SIG-M5 treated with dmso at 0.1 percent for 504 hours (cell line): ENCODE measurements at regions not wholly inside any gene's neighbourhood (a gene's known extent, or its start where the extent isn't known, plus 50 kb on each side); places are given as distances from the start of the nearest gene placed in this dataset.
"Not testable (repeated sequence)": the region's sequence is repeated elsewhere in the genome, so short reads cannot be mapped to it uniquely, and the experiment has no call there.

Experiments used
- DNase-seq: peaks from one replicate; lab custom pipeline; 2025; ENCODE audit not compliant: unreplicated experiment; lab: John Stamatoyannopoulos, UW

DNA sequence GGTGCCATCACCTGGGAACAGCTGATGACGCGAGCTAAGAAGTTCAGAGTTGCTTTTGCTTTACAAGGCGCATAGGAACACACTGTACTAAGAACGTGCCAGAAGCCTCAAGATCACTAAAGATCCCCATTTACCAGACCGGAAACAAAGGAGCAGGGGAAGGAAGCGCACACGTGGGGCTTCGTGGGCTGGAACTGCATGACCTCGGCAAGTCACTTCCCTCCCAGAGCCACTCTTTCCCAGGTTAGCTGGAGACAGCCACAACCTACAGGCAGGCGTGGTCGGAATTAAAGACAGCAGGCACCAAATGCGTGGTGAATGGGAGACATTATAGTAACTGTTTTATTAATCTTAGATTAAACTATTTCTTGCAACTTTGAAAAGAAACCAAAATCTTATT is 154.9 kb upstream of the IQSEC1 start:
- not testable (repeated sequence) for DNase-seq

- no peak for DNase-seq
These were observed 154.3 kb upstream of the IQSEC1 start for GRCh38 chr3:13227315-13228165.

DNA sequence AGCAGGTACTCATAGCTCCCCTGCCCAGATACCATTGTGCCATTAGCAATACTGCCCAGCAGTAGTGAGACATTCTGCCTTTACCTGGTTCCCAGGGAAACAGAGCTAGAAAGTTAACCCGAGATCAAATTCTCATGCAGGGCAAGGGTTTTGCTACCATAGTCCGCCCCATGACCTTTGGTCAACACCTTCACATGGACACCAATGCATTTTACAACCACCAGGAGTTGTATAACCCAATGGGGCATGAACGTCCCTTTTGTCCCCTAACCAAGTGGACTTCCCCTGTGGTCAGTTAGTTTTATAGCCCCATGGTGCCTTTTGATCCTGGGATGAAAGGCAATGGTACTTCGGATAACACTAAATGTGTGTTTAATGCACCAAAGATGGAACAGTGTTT is 151.7 kb upstream of the IQSEC1 start:
- no peak for DNase-seq

GRCh38 chr3:13223574-13224237 is 150.5 kb upstream of the IQSEC1 start:
- peak; percentile 17 for DNase-seq

GRCh38 chr3:13222891-13223573 is 149.8 kb upstream of the IQSEC1 start:
- DNase-seq, result no peak

GRCh38 chr3:13222131-13222530 is 148.9 kb upstream of the IQSEC1 start:
- DNase-seq, result no peak

- no peak for DNase-seq
These were observed 148.3 kb upstream of the IQSEC1 start for GRCh38 chr3:13221491-13222061.

DNA sequence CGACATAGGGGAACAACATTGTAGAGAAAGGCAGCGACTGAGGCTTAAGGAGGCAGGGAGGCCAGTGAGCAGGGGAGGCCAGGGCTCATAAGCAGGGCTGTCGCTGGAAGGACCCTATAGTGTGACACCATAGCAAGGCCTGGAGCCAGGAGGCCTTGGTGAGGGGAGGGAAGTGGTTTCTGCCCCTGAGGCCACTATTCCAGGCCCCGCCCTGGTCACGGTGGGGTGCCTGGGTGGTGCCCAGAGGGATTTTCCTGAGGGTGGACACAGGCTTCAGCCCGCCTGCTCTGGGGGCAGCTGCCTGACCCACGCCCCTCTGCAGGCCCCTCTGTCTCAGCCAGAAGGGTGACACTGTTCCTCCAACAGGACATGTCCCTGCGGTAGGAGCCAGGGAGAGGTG is 147.8 kb upstream of the IQSEC1 start:
- no peak for DNase-seq

- no peak for DNase-seq
These were observed 146.7 kb upstream of the IQSEC1 start for GRCh38 chr3:13219902-13220296.

GRCh38 chr3:13219077-13219901 is 146.1 kb upstream of the IQSEC1 start:
- DNase-seq, result no peak

GRCh38 chr3:13218541-13218908 is 145.3 kb upstream of the IQSEC1 start:
- DNase-seq, result no peak

DNA sequence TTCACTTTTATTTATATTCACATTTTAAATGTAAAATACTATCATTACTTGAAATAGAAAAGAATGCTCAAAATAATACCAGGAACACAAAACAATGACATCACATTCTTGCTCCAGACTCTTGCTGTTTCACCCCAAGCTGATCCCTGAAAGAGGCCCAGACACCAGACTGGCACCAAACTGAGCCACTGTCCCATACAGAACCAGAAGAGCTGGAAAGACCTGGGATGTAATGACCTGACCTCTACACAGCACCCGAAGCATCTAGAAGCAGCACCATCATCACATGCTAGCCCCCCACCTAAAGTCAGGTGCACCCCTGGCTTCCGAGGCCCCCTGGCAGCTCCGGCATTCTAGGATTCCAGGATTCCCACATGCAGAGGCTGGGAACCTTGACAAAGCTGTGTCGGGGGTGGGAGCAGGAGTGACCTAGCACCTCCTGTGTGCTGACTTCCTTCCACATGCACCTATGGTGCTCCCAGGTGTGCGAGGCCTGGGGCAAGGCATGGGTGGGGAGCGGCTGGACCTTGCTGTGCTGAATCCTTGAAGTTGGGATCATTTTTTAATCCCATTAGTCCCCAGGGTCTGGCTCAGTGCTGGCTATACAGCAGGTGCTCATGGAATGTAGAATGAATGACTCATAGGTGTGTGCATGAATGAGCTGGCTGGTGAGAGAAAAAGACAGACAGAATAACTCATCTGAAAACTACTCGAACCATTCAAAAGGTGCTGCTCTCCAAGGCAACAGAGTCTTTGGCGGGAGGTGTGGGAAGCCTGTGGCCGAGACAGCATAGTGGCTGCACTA is 144.7 kb upstream of the IQSEC1 start:
- DNase-seq, result peak; percentile 20

GRCh38 chr3:13217253-13217652 is 144.0 kb upstream of the IQSEC1 start:
- DNase-seq, result no peak

GRCh38 chr3:13215940-13216546 is 142.8 kb upstream of the IQSEC1 start:
- DNase-seq, result peak; percentile 6

- no peak for DNase-seq
These were observed 141.7 kb upstream of the IQSEC1 start for GRCh38 chr3:13214847-13215472.

DNA sequence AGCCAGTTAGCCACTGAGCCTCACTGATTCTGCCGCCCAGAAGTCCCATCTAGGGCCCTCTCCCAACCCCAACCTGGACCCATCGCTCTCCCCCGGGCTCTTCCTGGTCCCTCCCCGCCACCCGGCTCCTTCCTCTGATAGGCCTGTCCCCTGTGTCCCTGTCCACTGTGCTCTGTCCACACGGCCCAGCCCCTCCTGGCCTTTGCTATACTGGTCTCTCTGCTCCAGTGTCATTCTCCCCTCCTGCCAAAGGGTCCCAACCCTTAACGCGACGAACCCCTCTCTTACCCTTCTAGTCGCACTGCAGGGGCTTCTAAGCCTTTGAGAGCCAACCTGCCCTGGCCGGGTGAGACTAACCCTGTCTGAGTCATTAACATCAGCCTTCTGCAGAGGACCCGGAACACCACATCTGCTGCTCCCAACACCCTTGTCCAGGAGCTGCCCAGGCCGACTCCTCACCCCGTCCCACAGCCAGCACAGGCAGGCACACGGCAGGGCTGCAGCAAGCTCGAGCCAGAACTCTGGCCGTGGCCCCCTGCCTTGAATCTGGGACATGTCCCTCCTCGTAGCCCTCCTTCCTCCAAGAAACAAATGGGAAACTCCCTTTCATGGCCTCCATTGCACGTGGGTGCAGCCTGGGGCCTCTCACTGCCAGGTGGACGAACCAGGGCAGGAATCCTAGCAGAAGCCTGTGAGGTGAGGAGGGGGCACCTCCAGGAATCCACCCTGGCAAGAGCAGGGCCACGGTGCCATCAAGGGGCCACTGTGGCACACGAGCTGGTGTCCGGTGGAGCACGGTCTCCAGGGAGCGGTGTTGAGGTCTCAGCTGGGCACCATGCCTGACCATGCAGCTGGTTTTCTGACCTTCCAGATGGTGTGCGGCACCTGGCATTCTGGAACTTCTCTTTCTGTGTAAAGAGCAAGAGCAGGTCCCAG is 140.9 kb upstream of the IQSEC1 start:
- no peak for DNase-seq

DNA sequence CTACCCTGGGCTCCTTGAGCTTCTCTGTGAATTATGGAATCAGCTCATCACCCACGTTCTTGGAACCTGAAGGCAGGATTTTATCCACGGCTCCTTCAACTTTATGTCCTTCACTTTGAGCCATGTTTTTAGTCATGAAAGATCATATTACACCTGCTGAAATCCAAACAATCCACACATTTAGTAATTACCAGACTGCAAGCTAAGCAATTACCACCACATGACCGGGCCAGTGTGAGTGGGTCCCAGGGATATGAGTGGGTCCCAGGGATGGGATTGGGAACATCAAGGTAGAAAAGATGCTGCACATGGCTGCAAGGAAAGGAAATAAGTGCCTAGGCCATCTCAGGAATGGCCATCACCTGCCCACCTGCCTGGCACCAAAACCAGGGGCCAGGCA is 140.3 kb upstream of the IQSEC1 start:
- no peak for DNase-seq

DNA sequence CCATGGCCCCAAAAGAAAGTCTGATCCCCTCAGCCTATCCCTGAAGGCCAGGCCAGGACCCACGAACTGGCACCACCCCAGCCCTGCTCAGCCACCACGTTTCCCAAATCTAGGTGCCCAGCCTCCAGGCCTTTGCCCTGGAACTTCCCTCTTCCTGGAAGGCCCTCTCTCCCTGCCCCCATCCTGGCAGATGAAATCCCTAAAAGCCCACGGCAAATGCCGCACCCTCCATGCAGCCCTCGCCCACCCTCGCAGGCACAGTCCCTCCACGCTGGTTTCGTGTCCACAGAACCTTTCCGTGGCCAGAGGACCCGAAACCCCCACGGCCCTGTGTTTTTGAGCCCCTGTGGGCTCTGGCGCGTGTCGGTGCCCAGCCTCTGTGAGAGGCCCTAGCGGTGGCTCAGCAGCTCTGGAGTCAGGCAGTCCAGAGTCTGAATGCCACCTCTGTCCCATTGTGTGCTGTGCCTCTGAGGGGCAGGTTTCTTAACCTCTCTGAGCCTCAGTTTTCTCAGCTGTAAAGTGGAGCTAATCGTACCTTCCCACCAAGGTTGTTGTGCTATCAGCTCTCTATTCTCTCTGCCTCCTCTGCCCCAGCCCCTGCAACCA is 138.5 kb upstream of the IQSEC1 start:
- DNase-seq, result no peak
